ENCODE measurements at regions not wholly inside any gene's neighbourhood (a gene's known extent, or its start where the extent isn't known, plus 50 kb on each side); places are given as distances from the start of the nearest gene placed in this dataset.
"Not testable (repeated sequence)": the region's sequence is repeated elsewhere in the genome, so short reads cannot be mapped to it uniquely, and the experiment has no call there.

- no peak for DNase-seq
Observed at GRCh38 chr7:142566271-142566670, 183.0 kb upstream of the PRSS1 start.

DNA sequence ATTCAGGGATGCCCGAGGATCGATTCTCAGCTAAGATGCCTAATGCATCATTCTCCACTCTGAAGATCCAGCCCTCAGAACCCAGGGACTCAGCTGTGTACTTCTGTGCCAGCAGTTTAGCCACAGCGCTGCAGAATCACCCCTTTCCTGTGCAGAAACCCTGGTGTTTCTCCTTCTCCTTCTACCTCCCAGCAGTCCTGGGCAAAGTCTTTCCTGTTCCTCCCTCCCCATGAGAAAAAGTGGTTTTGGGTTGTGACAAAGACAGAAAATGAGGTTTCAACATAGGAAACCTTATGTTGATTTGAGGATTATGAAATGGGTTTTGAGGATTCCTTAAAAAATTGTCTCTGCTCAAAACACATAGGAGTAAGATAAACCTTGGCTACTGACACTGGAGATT, 185.1 kb upstream of the PRSS1 start:
- not testable (repeated sequence) for DNase-seq

- DNase-seq = no peak
Observed at GRCh38 chr7:142563470-142563869, 185.8 kb upstream of the PRSS1 start.

- DNase-seq = no peak
Observed at GRCh38 chr7:142562688-142563087, 186.6 kb upstream of the PRSS1 start.

DNA sequence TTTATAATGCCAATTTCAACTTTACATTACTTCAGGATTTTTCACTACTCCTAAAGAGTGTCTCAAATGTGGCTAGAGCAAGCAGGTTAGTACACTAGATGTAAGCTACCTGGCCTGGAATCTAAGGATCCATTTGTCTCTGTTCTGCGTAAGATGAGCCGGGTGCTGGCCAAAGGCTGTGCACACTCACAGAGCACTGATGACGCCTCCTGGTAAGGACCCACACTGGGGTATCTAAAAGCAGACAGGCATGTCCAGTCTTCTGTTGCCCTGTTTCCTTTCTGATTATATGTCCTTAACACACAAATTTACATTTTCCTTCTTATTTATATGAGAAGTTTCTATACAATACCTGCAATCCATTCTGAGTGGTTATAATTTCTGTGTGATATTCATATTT, 187.9 kb upstream of the PRSS1 start:
- not testable (repeated sequence) for DNase-seq

- not testable (repeated sequence) for DNase-seq
Observed at GRCh38 chr7:142560770-142561169, 188.5 kb upstream of the PRSS1 start.

GRCh38 chr7:142560166-142560565, 189.1 kb upstream of the PRSS1 start:
- no peak for DNase-seq

- DNase-seq = peak; percentile 15
Observed at GRCh38 chr7:142557971-142558582, 191.2 kb upstream of the PRSS1 start.

DNA sequence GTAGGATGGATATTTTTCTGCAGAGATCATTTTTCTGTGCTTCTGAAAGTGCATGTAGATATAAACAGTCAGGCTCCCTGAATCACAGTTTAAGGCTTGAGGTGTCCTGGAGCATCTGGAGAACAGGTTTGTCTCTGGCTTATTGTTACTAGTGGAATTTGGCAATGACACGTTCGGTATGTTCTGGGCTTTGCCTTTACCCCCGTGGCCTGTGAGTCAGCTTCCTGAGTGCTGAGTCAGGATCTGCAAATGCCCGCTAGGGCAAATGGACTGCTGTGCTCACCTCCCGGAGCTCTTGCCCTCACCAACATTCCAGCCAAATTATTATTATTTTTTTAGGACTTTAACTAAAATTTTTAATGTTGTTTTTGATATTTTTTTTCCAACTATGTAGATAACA, 192.5 kb upstream of the PRSS1 start:
- no peak for DNase-seq

DNA sequence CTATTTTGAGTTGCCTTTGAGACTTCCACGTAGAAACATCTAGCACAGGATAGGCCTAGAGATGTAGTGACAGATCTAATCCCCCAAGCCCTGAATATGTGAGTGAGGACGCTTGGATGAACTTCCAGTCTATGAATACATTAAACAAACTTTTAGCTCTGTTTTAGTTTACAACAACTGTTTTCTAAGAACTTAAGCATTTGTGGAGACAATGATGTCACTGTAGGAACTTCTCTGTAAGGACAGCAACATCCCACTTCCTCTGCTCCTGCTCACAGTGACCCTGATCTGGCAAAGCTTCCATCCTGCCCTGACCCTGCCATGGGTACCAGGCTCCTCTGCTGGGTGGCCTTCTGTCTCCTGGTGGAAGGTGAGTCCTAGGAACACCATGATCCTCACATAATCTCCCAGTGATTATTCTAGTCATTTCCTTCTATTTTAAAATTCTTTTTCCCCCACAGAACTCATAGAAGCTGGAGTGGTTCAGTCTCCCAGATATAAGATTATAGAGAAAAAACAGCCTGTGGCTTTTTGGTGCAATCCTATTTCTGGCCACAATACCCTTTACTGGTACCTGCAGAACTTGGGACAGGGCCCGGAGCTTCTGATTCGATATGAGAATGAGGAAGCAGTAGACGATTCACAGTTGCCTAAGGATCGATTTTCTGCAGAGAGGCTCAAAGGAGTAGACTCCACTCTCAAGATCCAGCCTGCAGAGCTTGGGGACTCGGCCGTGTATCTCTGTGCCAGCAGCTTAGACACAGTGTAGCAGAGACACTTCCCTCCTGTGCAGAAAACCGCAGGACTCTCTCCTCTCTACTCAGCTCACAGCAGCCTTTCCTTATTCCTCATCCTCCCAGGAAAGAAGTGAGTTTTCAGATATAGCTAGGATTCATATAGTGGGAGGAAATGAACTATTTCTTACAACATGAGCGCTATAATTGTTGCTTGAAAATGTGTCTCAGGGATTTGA, 194.4 kb upstream of the PRSS1 start:
- no peak for DNase-seq

DNA sequence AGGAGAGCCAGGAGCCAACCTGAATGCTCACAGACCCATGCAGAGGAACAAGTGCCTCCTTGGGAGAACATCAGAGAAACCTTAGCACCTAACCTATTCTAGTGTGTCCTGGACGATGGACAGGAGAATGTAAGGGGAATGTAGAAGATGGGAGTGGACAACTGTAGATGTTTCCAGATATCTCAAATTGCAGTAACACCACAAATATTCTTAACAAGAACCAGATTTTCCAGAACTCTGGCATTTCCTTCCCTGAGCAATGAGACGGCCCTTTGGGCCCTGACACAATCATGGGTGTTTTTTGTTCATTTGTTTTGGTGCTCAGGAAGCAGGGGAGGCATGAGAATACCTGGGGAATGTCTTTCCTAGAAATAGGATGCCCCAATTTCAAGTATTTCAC, 196.1 kb upstream of the PRSS1 start:
- no peak for DNase-seq

DNA sequence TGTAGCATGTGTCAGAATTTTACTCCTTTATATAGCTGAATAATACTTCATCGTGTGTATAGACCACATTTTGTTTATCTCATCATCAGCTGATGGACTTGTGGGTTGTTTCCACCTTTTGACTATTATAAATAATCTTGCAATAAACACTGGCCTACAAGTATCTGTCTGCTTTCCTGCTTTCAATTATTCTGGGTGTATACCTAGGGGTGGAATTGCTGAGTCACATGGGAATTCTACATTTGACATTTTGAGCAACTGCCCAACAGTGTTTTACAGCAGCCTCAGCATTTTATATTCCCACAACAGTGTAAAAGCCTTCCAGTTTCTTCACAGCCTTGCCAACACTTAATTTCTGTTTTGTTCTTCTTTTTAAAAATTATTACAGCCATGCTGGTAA, 200.3 kb upstream of the PRSS1 start:
- no peak for DNase-seq

DNA sequence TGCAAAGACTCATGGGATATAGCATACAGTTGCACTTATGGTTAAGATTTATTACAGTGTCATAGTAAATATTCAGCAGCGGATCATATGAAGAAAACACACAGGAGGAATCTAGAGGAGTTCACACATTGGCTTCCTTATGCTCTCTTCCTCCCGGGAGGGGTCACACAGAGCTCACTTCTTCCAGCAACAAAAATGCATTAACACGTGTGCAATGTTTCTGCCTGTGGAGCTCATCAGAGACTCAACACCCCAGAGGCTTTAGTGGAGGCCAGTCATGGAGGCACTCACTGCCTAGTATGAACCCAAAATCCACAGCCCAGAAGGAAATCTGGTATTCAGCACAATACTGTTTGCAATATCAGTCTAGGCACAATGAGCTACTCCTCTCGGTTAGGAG, 202.8 kb upstream of the PRSS1 start:
- DNase-seq = no peak

DNA sequence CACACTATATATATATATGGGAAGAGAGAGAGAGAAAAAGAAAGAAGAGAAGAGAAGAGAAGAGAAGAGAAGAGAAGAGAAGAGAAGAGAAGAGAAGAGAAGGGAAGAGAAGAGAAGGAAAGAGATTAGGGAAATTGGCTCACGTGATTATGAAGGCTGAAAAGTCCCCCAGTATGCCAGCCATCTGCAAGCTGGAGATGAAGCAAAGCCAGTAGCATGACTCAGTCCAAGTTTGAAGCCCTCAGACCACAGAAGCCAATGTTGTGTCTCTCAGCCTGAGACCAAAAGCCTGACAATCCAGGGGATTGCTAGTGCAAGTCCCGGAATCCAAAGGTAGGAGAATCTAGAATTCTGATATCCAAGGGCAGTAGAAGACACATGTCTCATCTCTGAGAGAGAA, 206.3 kb upstream of the PRSS1 start:
- no peak for DNase-seq

GRCh38 chr7:142542105-142542504, 207.2 kb upstream of the PRSS1 start:
- DNase-seq = no peak

DNA sequence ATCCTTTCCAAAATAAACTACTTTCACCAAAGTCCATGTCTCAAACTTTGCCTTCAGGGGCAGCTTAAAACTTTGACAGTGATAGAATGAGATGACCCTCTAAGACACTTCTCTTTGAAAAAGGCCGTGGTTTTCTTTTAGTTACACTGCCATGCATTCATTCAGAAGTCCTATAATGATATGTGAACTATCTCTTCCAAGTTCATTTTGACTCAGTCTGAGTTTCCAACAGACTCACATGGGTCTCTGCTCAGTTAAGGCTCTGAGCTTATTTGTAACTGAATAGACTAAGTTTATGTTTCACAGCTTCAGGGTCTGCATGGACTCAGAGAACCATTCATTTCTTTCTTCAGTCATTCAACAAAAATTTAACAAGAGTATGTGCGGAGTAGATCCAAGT, 208.9 kb upstream of the PRSS1 start:
- no peak for DNase-seq

DNA sequence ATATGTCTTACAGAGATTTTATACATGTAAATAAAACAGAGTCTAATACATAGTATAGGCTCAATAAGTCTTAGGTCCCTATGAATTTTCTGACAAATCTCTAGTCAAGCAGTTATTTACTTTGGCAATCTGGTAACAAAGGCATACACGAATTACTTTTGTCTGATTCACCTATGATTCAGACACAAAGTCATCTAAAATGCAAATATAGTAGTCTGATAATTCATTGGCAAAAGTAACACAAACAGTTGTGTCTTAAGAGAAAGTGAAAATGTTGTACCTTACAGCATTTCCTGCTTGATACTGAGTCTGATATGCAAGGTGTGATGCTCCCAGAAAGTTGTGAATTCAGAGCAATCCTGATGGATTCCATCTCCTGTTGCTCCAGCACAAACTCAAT, 209.4 kb upstream of the PRSS1 start:
- DNase-seq = no peak

DNA sequence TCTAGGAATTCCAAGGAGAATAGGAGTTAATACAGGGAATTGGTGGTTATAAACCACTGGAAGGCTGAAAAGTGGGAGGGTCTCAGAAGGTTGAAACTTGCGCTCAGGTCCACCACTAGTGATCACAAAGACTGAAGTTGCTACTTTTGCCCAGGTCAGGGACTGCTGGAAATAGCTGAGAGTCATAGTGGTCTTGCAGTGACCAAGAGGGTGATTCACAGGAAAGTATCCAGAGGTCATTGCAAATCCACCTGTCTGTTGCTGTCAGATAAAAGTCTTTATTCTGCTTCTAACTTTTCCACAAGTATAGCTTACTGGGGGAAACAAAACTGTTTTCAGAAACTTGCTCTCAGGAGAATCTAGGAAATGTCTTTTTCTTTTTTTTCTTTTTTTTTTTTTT, 211.5 kb upstream of the PRSS1 start:
- no peak for DNase-seq

DNA sequence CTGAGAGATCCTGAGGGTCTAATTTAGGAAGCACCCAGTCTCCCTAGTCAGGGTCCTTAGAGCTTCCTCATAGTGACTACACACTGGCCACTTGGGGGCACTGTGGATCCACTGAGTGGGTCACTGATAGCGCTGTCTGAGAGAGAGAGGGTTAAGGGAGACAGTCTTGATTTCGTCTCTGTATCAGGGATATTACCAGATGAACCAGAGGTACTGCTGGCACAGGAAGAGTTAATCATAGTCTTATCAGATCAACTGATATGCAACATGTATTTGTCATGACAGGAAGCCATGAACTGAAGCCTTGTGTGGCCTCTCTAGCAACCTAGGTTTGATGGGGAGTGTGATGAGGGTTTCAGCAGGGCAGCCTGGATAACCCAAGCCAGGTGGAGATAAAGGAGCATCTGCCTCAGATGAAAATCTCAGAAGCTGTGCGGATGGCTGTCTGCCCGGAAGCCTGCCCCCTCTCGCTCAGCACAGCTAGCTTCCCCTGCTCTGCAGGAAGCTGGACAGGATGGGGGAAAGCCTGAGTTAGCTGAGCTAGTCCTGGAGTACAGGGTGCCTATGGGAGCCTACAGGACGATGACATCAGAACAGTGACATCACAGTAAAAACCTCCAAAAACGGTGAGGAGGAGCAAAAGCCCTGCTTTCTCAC, 214.0 kb upstream of the PRSS1 start:
- DNase-seq = peak; percentile 53

GRCh38 chr7:142534726-142535122, 214.5 kb upstream of the PRSS1 start:
- DNase-seq = no peak

- DNase-seq = no peak
Observed at GRCh38 chr7:142533920-142534319, 215.4 kb upstream of the PRSS1 start.

DNA sequence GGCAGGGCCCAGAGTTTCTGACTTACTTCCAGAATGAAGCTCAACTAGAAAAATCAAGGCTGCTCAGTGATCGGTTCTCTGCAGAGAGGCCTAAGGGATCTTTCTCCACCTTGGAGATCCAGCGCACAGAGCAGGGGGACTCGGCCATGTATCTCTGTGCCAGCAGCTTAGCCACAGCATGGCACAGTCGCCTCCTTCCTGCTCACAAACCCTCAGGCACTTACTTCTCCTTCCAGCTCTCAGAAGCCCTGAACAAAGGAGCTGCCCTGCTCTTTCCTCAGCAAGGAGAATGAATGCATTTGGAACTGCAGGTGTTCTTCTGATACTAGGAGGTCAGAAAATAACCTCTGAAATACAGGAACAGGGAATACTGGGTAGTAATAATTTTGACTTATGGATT, 219.7 kb upstream of the PRSS1 start:
- DNase-seq = no peak

DNA sequence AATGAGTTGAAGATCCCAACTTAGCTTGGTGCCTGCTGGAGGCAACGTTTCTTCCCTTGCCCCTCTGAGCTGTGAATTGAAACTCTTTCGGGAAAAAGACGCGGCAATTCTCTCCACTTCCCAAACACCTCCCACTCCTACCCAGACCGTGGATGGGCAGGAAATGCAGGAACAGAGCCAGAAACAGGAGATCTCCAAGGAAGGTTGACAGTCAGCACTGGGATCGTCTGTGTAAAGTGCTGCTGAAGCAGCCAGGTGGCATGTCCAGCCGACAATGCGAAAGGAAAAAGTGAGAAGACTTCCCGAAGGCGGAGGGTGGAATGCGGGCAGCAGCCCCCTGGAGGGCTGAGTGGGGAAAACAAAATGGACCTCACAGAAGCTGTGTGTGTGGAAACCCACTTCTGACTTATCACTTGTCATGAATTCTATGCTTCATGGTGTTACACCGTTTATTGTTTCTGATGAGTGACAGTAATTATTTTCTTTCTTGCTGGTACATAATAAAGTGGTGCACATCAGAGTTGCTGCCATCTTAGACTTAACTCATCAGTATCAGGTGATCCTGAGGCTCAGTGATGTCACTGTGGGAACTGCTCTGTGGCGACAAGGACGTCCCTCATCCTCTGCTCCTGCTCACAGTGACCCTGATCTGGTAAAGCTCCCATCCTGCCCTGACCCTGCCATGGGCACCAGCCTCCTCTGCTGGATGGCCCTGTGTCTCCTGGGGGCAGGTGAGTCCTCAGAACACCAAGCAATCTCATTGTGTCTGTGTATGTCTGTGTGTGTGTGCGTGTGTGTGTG, 220.5 kb upstream of the PRSS1 start:
- no peak for DNase-seq

All from activated CD4-positive, alpha-beta T cell treated with anti-CD3 and anti-CD28 coated beads for 1 hour (primary cell).